PC-9 (cell line): ENCODE measurements at regions not wholly inside any gene's neighbourhood (a gene's known extent, or its start where the extent isn't known, plus 50 kb on each side); places are given as distances from the start of the nearest gene placed in this dataset.

ENCODE experiments used
- CTCF ChIP-seq: fragments of 200-600 bp; sonication (generic); conservative IDR thresholded peaks from 2 replicates; pipeline ENCODE4 v1.6.1; 2017; ENCODE audit warnings: mixed run types, antibody characterized with exemption, mild to moderate bottlenecking, moderate library complexity
- EZH2 ChIP-seq: fragments of 200-600 bp; sonication (generic); IDR thresholded peaks from 2 replicates; pipeline ENCODE4 v1.8.0; 2017; ENCODE audit warnings: antibody characterized with exemption, low read depth

DNA sequence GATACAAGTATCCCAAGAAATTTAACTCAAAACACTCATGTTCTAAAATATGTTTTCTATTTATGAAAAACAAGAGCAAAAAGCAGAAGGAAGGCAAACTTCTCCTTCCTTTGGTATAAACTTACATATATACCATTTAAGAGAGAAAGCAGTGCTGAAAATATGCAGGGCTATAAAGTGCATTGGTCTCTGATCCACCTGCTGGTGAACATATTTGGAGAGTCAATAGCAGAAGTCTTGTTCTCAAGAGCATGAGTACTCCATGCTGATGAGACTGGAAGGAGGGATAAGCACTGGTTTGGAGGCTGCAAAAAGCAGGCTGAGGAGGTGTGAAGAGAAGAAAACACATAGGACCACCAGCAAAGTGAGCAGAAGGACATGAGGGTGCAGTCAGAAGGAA, 391.2 kb downstream of the STK39 start:
- TF ChIP-seq CTCF (no peak), EZH2 (no peak)
